NCI-H460 (cell line): ENCODE measurements at regions not wholly inside any gene's neighbourhood (a gene's known extent, or its start where the extent isn't known, plus 50 kb on each side); places are given as distances from the start of the nearest gene placed in this dataset.

Experiments used
- DNase-seq: peaks from one replicate; pipeline ENCODE4 v3.0.0-alpha.2; 2016; ENCODE audit warnings: low read depth; ENCODE audit errors: extremely low read depth

DNA sequence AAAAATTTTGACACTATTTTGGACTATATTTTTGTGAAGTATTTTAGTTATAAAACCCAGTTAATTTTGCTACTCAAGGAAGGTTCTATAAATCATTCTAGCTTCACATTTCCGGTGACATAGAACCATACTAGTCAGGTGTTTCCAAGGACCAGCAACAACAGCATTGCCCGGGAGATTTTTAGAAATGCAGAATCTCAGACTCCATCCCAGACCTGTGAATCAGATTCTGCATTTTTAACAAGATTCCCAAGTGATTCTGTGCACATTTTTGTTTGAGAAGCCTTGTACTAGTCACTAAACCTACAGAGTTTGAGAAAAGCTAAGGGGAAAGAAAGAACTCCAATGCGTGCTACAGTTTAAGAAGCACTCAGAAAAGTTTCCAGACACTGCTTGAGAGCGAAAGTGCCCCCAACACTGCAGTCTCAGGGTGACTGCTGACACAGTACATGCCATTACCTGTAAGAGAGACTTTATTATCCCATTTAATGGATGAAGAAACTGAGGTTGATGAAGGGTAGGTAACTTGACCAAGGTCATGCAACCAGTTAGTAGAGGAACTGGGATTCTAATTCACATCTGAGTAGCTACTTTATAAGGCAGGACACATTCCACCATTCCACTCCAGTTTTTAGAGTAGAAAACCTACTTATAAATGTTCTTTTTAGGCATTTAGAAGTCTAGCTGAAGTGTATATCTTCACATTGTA lies 49.7 kb upstream of the USP3 start:
- DNase-seq = no peak
